ENCODE measurements at regions not wholly inside any gene's neighbourhood (a gene's known extent, or its start where the extent isn't known, plus 50 kb on each side); places are given as distances from the start of the nearest gene placed in this dataset.

- Mint-ChIP-seq H3K27me3 (ENCODE audit: low read depth in 2 of 2) (no peaks in the 10 kb centered on the region), H3K4me1 (no peaks in the 10 kb centered on the region), H3K4me3 (no peak overlapping the region), H3K27ac (no peak overlapping the region), H3K9me3 (peaks cover 14 to 15% of the 10 kb centered on the region in 2 donors), H3K36me3 (no peaks in the 10 kb centered on the region)
- intact Hi-C loops (cut with micrococcal nuclease) = no loop called here
- Histone ChIP-seq H3K4me1 (ENCODE audit: control insufficient read depth, insufficient read depth, low read length) (no peaks in the 10 kb centered on the region), H3K4me3 (ENCODE audit: low read length) (no peak overlapping the region), H3K9me3 (ENCODE audit: control insufficient read depth, insufficient read depth, low read length) (peaks cover 12% of the 10 kb centered on the region), H3K27ac (ENCODE audit: low read length) (no peak overlapping the region), H3K27me3 (ENCODE audit: control insufficient read depth, insufficient read depth, low read length) (no peaks in the 10 kb centered on the region), H3K36me3 (ENCODE audit: control insufficient read depth, insufficient read depth, low read length) (no peaks in the 10 kb centered on the region)
- WGBS (ENCODE audit: insufficient coverage) = 67% methylated on average over 1 of the region's 1 CpG
- no peak for ATAC-seq
- TF ChIP-seq, protein P1, sequence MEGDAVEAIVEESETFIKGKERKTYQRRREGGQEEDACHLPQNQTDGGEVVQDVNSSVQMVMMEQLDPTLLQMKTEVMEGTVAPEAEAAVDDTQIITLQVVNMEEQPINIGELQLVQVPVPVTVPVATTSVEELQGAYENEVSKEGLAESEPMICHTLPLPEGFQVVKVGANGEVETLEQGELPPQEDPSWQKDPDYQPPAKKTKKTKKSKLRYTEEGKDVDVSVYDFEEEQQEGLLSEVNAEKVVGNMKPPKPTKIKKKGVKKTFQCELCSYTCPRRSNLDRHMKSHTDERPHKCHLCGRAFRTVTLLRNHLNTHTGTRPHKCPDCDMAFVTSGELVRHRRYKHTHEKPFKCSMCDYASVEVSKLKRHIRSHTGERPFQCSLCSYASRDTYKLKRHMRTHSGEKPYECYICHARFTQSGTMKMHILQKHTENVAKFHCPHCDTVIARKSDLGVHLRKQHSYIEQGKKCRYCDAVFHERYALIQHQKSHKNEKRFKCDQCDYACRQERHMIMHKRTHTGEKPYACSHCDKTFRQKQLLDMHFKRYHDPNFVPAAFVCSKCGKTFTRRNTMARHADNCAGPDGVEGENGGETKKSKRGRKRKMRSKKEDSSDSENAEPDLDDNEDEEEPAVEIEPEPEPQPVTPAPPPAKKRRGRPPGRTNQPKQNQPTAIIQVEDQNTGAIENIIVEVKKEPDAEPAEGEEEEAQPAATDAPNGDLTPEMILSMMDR (IDR thresholded peaks at IDR 0.05) = no peak
- DNase-seq = no peak
These were observed 290.5 kb upstream of the EYS start for GRCh38 chr6:65997539-65997938.

GRCh38 chr6:65996096-65996495, 289.1 kb upstream of the EYS start:
- ATAC-seq (no peak), DNase-seq (no peak)
- H3K4me1 ChIP-seq (ENCODE audit: control insufficient read depth, insufficient read depth, low read length) = no peaks in the 10 kb centered on the region
- H3K27me3 Mint-ChIP-seq (ENCODE audit: low read depth in 2 of 2) = no peaks in the 10 kb centered on the region
- intact Hi-C loops (cut with micrococcal nuclease) = no loop called here
- TF ChIP-seq, protein P1 (IDR thresholded peaks at IDR 0.05) = no peak
- 60% methylated on average over 1 of the region's 1 CpG for WGBS (ENCODE audit: insufficient coverage)
- H3K36me3 ChIP-seq (ENCODE audit: control insufficient read depth, insufficient read depth, low read length) = no peaks in the 10 kb centered on the region
- H3K27me3 ChIP-seq (ENCODE audit: control insufficient read depth, insufficient read depth, low read length) = no peaks in the 10 kb centered on the region
- H3K36me3 Mint-ChIP-seq = no peaks in the 10 kb centered on the region
- no peak overlapping the region for H3K4me3 ChIP-seq (ENCODE audit: low read length)
- no peak overlapping the region for H3K27ac Mint-ChIP-seq
- H3K9me3 Mint-ChIP-seq = peaks cover 14 to 17% of the 10 kb centered on the region in 2 donors
- peaks cover 12% of the 10 kb centered on the region for H3K9me3 ChIP-seq (ENCODE audit: control insufficient read depth, insufficient read depth, low read length)
- no peak overlapping the region for H3K4me3 Mint-ChIP-seq
- H3K4me1 Mint-ChIP-seq = no peaks in the 10 kb centered on the region
- H3K27ac ChIP-seq (ENCODE audit: low read length) = no peak overlapping the region

GRCh38 chr6:65989676-65990075, 282.6 kb upstream of the EYS start:
- ATAC-seq = no peak
- no peak overlapping the region for H3K27ac Mint-ChIP-seq
- H3K4me1 ChIP-seq (ENCODE audit: control insufficient read depth, insufficient read depth, low read length) = no peaks in the 10 kb centered on the region
- H3K36me3 Mint-ChIP-seq = peaks cover 24% of the 10 kb centered on the region
- peaks cover 15 to 20% of the 10 kb centered on the region in 2 donors for H3K9me3 Mint-ChIP-seq
- WGBS (ENCODE audit: insufficient coverage) = 86% methylated on average over 5 of the region's 5 CpGs
- no peaks in the 10 kb centered on the region for H3K27me3 ChIP-seq (ENCODE audit: control insufficient read depth, insufficient read depth, low read length)
- H3K4me3 ChIP-seq (ENCODE audit: low read length) = no peak overlapping the region
- H3K4me1 Mint-ChIP-seq = no peaks in the 10 kb centered on the region
- no peak for DNase-seq
- intact Hi-C loops (cut with micrococcal nuclease) = no loop called here
- H3K9me3 ChIP-seq (ENCODE audit: control insufficient read depth, insufficient read depth, low read length) = peaks cover 22% of the 10 kb centered on the region
- H3K36me3 ChIP-seq (ENCODE audit: control insufficient read depth, insufficient read depth, low read length) = no peaks in the 10 kb centered on the region
- no peak overlapping the region for H3K27ac ChIP-seq (ENCODE audit: low read length)
- no peaks in the 10 kb centered on the region for H3K27me3 Mint-ChIP-seq (ENCODE audit: low read depth in 2 of 2)
- no peak overlapping the region for H3K4me3 Mint-ChIP-seq
- TF ChIP-seq, protein P1 (IDR thresholded peaks at IDR 0.05) = no peak

DNA sequence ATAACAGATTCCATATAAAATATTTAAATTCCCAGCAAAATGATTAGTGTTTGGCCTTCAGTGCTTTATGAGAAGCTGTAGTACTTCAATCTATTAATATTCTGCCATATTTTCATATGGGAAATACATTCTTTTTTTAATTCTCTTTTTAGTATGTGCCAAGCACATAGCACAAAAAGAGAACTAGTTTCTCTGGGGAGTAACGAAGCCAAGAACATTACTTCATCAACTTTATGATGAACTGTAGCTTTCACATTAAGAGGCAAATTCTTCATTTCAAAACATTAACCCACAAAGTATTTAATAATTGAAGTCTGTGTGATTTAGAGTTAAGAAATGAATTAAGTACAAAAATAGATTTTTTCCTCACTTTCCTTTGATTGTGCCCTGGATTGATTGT, 281.0 kb upstream of the EYS start:
- peaks cover 23% of the 10 kb centered on the region for H3K9me3 ChIP-seq (ENCODE audit: control insufficient read depth, insufficient read depth, low read length)
- ATAC-seq (no peak), DNase-seq (no peak)
- Mint-ChIP-seq H3K4me1 (no peaks in the 10 kb centered on the region), H3K27me3 (ENCODE audit: low read depth in 2 of 2) (no peaks in the 10 kb centered on the region), H3K9me3 (peaks cover 13 to 20% of the 10 kb centered on the region in 2 donors), H3K4me3 (no peak overlapping the region), H3K36me3 (peaks cover 26% of the 10 kb centered on the region), H3K27ac (no peak overlapping the region)
- H3K4me1 ChIP-seq (ENCODE audit: control insufficient read depth, insufficient read depth, low read length) = no peaks in the 10 kb centered on the region
- H3K27ac ChIP-seq (ENCODE audit: low read length) = no peak overlapping the region
- TF ChIP-seq, protein P1 (IDR thresholded peaks at IDR 0.05) = no peak
- no peaks in the 10 kb centered on the region for H3K27me3 ChIP-seq (ENCODE audit: control insufficient read depth, insufficient read depth, low read length)
- H3K36me3 ChIP-seq (ENCODE audit: control insufficient read depth, insufficient read depth, low read length) = no peaks in the 10 kb centered on the region
- no peak overlapping the region for H3K4me3 ChIP-seq (ENCODE audit: low read length)
- no CpG with 5 or more reads among the region's 1 CpG for WGBS (ENCODE audit: insufficient coverage)
- intact Hi-C loops (cut with micrococcal nuclease) = no loop called here
